Adrenal gland (tissue), 9 donors: ENCODE measurements at regions not wholly inside any gene's neighbourhood (a gene's known extent, or its start where the extent isn't known, plus 50 kb on each side); places are given as distances from the start of the nearest gene placed in this dataset.

Experiments used
- DNase-seq, 7 donors: peaks; one replicate each; pipeline ENCODE4 v3.0.0-alpha.2; 2019 to 2020
- H3K27ac ChIP-seq, 5 donors: fragments of 200-600 bp; sonication (generic) in 4 of 5; 1 replicate in 3 of 5; 2 replicates in 2 of 5; pipeline versions ENCODE4 v1.5.1 to v1.8.0; 2016 to 2020; ENCODE audit warnings: mild to moderate bottlenecking in 1 of 5
- H3K27me3 ChIP-seq: fragments of 200-600 bp; 2 replicates; pipeline ENCODE4 v1.8.0; 2021
- H3K36me3 ChIP-seq, 2 donors: fragments of 200-600 bp; replicated peaks in 1 of 2; 1 replicate in 1 of 2; 2 replicates in 1 of 2; pipeline versions ENCODE4 v1.5.1 to v1.8.0; 2018 to 2022
- H3K4me1 ChIP-seq, 2 donors: fragments of 200-600 bp; replicated peaks in 1 of 2; 1 replicate in 1 of 2; 2 replicates in 1 of 2; pipeline versions ENCODE4 v1.5.1 to v1.8.0; 2018 to 2021
- H3K4me3 ChIP-seq, 4 donors: fragments of 200-600 bp; sonication (generic) in 3 of 4; one replicate each; pipeline ENCODE4 v1.5.1; 2016 to 2018
- H3K9me3 ChIP-seq, 3 donors: fragments of 200-600 bp; sonication (generic) in 1 of 3; replicated peaks in 1 of 3; 1 replicate in 2 of 3; 2 replicates in 1 of 3; pipeline versions ENCODE4 v1.5.1 to v1.8.0; 2016 to 2021
- POLR2A ChIP-seq, 2 donors: fragments of 450-650 bp; IDR thresholded peaks; one replicate each; pipeline ENCODE4 v1.6.1; 2017; ENCODE audit warnings: antibody characterized with exemption in 2 of 2, mild to moderate bottlenecking in 2 of 2, moderate library complexity in 1 of 2
- WGBS, 4 donors: extraction: QIAGEN DNeasy Blood & Tissue Kit in 2 of 4; methylation state at CpG; one replicate each; pipeline versions ENCODE4 v1.1.5 to v1.1.7; 2013 to 2017; 5-methylcytosine and 5-hydroxymethylcytosine counted together
- intact Hi-C, 2 donors: fragments of 100-400 bp; cut with DNase I; formaldehyde crosslinking; loops; one replicate each; pipeline versions ENCODE4 v1.14.1 to v1.15.0; 2022 to 2023
- TF ChIP-seq, protein P1 (sequence below), 6 experiments: fragments of 450-650 bp in 4 of 6; fragments of 200-600 bp in 2 of 6; sonication (generic) in 1 of 6; IDR thresholded peaks; 1 replicate in 5 of 6; 2 replicates in 1 of 6; pipeline versions ENCODE4 v1.5.1 to v1.8.0; 2016 to 2021; ENCODE audit warnings: antibody characterized with exemption in 6 of 6, mild to moderate bottlenecking in 2 of 6, moderate library complexity in 1 of 6
- donor health status: healthy with polysubstance abuse.
- donor health status: Bipolar disorder and iron deficiency.
- donor health status: DM: yes; HTN: yes; CAD: no.
- donor health status: DM: no; HTN: no; CAD: no.
- donor health status: DM: no; HTN: no; CAD: no.

DNA sequence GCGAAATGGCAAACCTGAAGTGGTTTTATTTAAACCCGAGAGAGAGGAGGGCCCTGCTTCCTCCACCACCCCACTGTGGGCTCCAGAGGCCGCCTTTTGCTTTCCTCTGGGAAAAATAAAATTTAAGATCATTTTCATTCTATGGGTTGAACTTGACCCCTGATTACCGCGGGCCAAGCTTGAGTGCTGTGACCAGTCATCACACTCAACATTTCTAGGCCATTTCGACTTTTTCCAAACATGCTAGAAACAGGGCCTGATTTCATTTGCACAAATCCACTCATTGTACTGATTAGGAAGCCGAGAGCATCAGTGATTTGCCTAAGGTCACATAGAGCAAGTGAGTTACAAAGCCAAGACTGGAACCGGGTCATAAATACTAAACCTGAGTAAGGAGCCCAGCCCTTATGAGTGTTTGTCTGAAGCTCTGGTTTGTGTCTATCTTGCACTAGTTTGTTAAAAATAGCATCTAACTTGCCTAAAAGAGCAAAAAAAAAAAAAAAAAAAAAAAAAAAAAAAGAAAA is 179.7 kb downstream of the DLL1 start:
- TF ChIP-seq, protein P1, sequence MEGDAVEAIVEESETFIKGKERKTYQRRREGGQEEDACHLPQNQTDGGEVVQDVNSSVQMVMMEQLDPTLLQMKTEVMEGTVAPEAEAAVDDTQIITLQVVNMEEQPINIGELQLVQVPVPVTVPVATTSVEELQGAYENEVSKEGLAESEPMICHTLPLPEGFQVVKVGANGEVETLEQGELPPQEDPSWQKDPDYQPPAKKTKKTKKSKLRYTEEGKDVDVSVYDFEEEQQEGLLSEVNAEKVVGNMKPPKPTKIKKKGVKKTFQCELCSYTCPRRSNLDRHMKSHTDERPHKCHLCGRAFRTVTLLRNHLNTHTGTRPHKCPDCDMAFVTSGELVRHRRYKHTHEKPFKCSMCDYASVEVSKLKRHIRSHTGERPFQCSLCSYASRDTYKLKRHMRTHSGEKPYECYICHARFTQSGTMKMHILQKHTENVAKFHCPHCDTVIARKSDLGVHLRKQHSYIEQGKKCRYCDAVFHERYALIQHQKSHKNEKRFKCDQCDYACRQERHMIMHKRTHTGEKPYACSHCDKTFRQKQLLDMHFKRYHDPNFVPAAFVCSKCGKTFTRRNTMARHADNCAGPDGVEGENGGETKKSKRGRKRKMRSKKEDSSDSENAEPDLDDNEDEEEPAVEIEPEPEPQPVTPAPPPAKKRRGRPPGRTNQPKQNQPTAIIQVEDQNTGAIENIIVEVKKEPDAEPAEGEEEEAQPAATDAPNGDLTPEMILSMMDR (IDR thresholded peaks at IDR 0.05), result no peak
- no peak for TF ChIP-seq POLR2A (IDR thresholded peaks at IDR 0.05)
- Histone ChIP-seq H3K9me3 (no peaks in the 10 kb centered on the region), H3K4me1 (no peaks in the 10 kb centered on the region), H3K27ac (no peak overlapping the region), H3K4me3 (no peak overlapping the region), H3K27me3 (no peaks in the 10 kb centered on the region), H3K36me3 (no peaks in the 10 kb centered on the region)
- peak in 1 of 7 donors; percentile 2 for DNase-seq
- WGBS, 4 donors, result 74 to 86% (median 82%) methylated on average over 8 of the region's 8 CpGs
- intact Hi-C loops, result no loop called here

- no peaks in the 10 kb centered on the region for H3K9me3 ChIP-seq
- TF ChIP-seq, protein P1 (IDR thresholded peaks at IDR 0.05), result no peak
- no peak for TF ChIP-seq POLR2A (IDR thresholded peaks at IDR 0.05)
- intact Hi-C loops, result no loop called here
- H3K4me3 ChIP-seq, result no peak overlapping the region
- DNase-seq, result peak in 3 of 7 donors; percentile 3 to 16 (median 11)
- no peak overlapping the region for H3K27ac ChIP-seq
- H3K27me3 ChIP-seq, result no peaks in the 10 kb centered on the region
- WGBS, 4 donors, result 79 to 82% (median 81%) methylated on average over 28 to 44 of the region's 44 CpGs
- H3K4me1 ChIP-seq, result no peaks in the 10 kb centered on the region
- H3K36me3 ChIP-seq, result no peaks in the 10 kb centered on the region
These were observed 180.4 kb downstream of the DLL1 start for GRCh38 chr6:170110201-170111140.

GRCh38 chr6:170108890-170109587 is 181.8 kb downstream of the DLL1 start:
- H3K27ac ChIP-seq, result no peak overlapping the region

More at GRCh38 chr6:170108890-170109587, 181.8 kb downstream of the DLL1 start:
- DNase-seq, result peak in 2 of 7 donors; percentile 4 to 8
- Histone ChIP-seq H3K27me3 (no peaks in the 10 kb centered on the region), H3K4me1 (no peaks in the 10 kb centered on the region), H3K36me3 (no peaks in the 10 kb centered on the region), H3K4me3 (no peak overlapping the region), H3K9me3 (no peaks in the 10 kb centered on the region)
- TF ChIP-seq, protein P1 (IDR thresholded peaks at IDR 0.05), result no peak
- no peak for TF ChIP-seq POLR2A (IDR thresholded peaks at IDR 0.05)
- 77 to 92% (median 88%) methylated on average over 15 of the region's 15 CpGs for WGBS, 4 donors
- intact Hi-C loops, result no loop called here
